IPS DF 6.9 (cell line): ENCODE measurements at regions not wholly inside any gene's neighbourhood (a gene's known extent, or its start where the extent isn't known, plus 50 kb on each side); places are given as distances from the start of the nearest gene placed in this dataset.
"Not testable (repeated sequence)": the region's sequence is repeated elsewhere in the genome, so short reads cannot be mapped to it uniquely, and the experiment has no call there.

Experiments used
- DNase-seq: peaks from one replicate; pipeline ENCODE4 v3.0.0-alpha.2; 2013; ENCODE audit warnings: low read depth, low spot score
- H3K27ac ChIP-seq: one replicate; pipeline ENCODE4 v1.5.1; 2013; ENCODE audit warnings: low read length, control low read depth
- H3K27me3 ChIP-seq: 2 replicates; pipeline ENCODE4 v1.6.1; 2013; ENCODE audit warnings: mild to moderate bottlenecking, low read length; ENCODE audit not compliant: control insufficient read depth, insufficient read depth
- H3K36me3 ChIP-seq: 2 replicates; pipeline ENCODE4 v1.6.1; 2013; ENCODE audit warnings: low read length; ENCODE audit not compliant: control insufficient read depth, insufficient read depth
- H3K4me1 ChIP-seq: 2 replicates; pipeline ENCODE4 v1.6.1; 2013; ENCODE audit warnings: low read length; ENCODE audit not compliant: control insufficient read depth, insufficient read depth
- H3K4me3 ChIP-seq: 2 replicates; pipeline ENCODE4 v1.5.1; 2013; ENCODE audit warnings: mild to moderate bottlenecking, low read length
- H3K9me3 ChIP-seq: 2 replicates; pipeline ENCODE4 v1.6.1; 2013; ENCODE audit warnings: low read length, inconsistent platforms; ENCODE audit not compliant: control insufficient read depth, insufficient read depth
- WGBS: extraction: QIAGEN DNeasy Blood & Tissue Kit; methylation state at CpG from one replicate; pipeline ENCODE4 v1.1.7; 2013; ENCODE audit warnings: mixed read lengths, missing lambda C conversion rate; ENCODE audit not compliant: insufficient read length, insufficient coverage; 5-methylcytosine and 5-hydroxymethylcytosine counted together

DNA sequence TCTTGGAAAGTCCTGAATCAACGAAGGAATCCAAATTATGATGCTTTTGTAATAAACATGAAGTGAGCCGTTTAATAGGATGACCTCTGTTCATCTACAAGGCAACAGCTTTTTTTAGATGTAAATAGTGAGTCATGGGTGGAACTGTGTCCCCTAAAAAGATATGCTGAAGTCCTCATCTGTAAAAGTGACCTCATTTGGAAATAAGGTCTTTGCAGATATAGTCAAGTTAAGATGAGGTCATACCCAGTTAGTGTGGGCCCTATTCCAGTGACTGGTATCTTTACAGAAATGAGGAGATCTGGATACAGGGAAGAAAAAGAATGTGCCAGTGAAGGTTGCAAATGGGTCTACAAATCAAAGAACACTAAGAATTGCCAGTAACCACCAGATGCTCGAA lies 1287.3 kb upstream of the ADGRL4 start:
- Histone ChIP-seq H3K36me3 (no peaks in the 10 kb centered on the region), H3K9me3 (no peaks in the 10 kb centered on the region), H3K4me1 (no peaks in the 10 kb centered on the region), H3K27ac (no peak overlapping the region), H3K4me3 (no peak overlapping the region), H3K27me3 (no peaks in the 10 kb centered on the region)
- no CpG with 5 or more reads among the region's 3 CpGs for WGBS
- DNase-seq: no peak

GRCh38 chr1:80288750-80289149 lies 1282.2 kb upstream of the ADGRL4 start:
- not testable (repeated sequence) for DNase-seq, H3K4me1 ChIP-seq, H3K27me3 ChIP-seq, H3K9me3 ChIP-seq, H3K4me3 ChIP-seq, H3K27ac ChIP-seq, H3K36me3 ChIP-seq
- no CpG with 5 or more reads among the region's 3 CpGs for WGBS

DNA sequence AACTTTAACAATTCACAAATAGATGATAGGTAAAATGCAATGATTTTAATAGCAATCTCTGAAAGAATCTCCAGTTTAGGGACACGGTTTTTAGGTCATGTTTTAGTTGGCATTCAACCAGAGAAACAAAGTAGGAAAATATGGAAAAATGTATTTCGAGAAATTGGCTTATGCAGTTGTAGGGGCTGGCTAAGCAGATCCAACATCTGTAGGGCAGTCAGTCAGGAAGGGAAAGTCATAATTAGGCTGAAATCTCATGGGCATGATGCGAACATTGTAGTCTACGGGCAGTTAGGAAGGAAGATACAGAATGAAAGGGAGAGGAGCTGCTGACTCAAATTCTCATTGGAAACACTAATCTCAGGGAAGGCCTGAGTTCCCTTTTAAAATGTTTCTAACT lies 1276.0 kb upstream of the ADGRL4 start:
- Histone ChIP-seq H3K36me3 (no peaks in the 10 kb centered on the region), H3K27me3 (no peaks in the 10 kb centered on the region), H3K4me3 (no peak overlapping the region), H3K9me3 (no peaks in the 10 kb centered on the region), H3K4me1 (no peaks in the 10 kb centered on the region), H3K27ac (no peak overlapping the region)
- no peak for DNase-seq
- no CpG with 5 or more reads among the region's 4 CpGs for WGBS

GRCh38 chr1:80278936-80279335 lies 1272.4 kb upstream of the ADGRL4 start:
- Histone ChIP-seq H3K27me3 (no peaks in the 10 kb centered on the region), H3K9me3 (no peaks in the 10 kb centered on the region), H3K4me1 (no peaks in the 10 kb centered on the region), H3K4me3 (no peak overlapping the region), H3K36me3 (no peaks in the 10 kb centered on the region), H3K27ac (no peak overlapping the region)
- DNase-seq: no peak

GRCh38 chr1:80274256-80274655 lies 1267.7 kb upstream of the ADGRL4 start:
- H3K27ac ChIP-seq: no peak overlapping the region
- WGBS: no CpG with 5 or more reads among the region's 4 CpGs
- DNase-seq: no peak
- H3K4me3 ChIP-seq: no peak overlapping the region
- H3K9me3 ChIP-seq: no peaks in the 10 kb centered on the region
- no peaks in the 10 kb centered on the region for H3K27me3 ChIP-seq
- no peaks in the 10 kb centered on the region for H3K36me3 ChIP-seq
- H3K4me1 ChIP-seq: no peaks in the 10 kb centered on the region

GRCh38 chr1:80272495-80272894 lies 1266.0 kb upstream of the ADGRL4 start:
- H3K4me3 ChIP-seq: no peak overlapping the region
- no peaks in the 10 kb centered on the region for H3K36me3 ChIP-seq
- H3K27me3 ChIP-seq: no peaks in the 10 kb centered on the region
- H3K27ac ChIP-seq: no peak overlapping the region
- no CpG with 5 or more reads among the region's 2 CpGs for WGBS
- H3K4me1 ChIP-seq: no peaks in the 10 kb centered on the region
- H3K9me3 ChIP-seq: no peaks in the 10 kb centered on the region
- no peak for DNase-seq

- Histone ChIP-seq H3K36me3 (no peaks in the 10 kb centered on the region), H3K27me3 (no peaks in the 10 kb centered on the region), H3K27ac (no peak overlapping the region), H3K4me1 (no peaks in the 10 kb centered on the region), H3K4me3 (no peak overlapping the region), H3K9me3 (no peaks in the 10 kb centered on the region)
- no peak for DNase-seq
- no CpG with 5 or more reads among the region's 1 CpG for WGBS
Observed at GRCh38 chr1:80258659-80259058, 1252.1 kb upstream of the ADGRL4 start.

DNA sequence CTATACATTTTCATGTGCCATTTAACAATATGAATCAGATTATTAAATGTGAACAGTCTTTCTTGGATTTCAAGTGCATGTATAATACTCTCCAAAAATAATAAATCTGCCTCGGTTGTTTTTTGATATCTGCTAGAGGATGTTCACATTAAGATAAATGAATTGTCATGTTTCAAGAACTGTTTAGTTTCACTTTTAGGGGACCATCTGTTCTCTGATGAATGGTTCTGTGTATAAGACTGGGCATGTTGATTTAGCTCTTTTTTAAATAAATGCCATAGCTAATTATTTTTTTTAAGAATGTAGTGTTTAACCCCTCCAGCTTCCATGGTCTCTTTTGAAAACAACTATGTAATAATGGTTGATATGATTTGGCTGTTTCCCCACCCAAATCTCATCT lies 1245.1 kb upstream of the ADGRL4 start:
- no peak for DNase-seq
- WGBS: no CpG with 5 or more reads among the region's 1 CpG
- H3K36me3 ChIP-seq: no peaks in the 10 kb centered on the region
- no peaks in the 10 kb centered on the region for H3K4me1 ChIP-seq
- no peaks in the 10 kb centered on the region for H3K9me3 ChIP-seq
- H3K27me3 ChIP-seq: no peaks in the 10 kb centered on the region
- no peak overlapping the region for H3K4me3 ChIP-seq
- no peak overlapping the region for H3K27ac ChIP-seq

DNA sequence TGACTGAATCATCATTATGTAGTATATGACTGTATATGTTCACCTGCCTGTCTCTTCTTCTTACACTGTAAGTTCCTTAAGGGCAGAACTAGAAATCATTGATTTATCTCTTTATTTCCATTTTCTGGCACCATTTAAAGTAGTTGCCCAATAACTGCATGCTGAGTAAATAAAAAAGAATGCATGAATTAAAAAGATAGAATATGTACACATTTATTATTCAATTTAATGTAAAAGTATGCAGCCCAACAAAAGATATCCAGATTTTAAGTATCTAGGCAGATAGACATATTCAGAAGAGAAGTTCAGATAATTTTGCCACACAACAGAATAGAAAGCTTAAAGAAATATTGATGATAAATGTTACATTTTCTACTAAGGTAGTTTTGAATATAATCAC lies 1244.6 kb upstream of the ADGRL4 start:
- Histone ChIP-seq H3K9me3 (no peaks in the 10 kb centered on the region), H3K27me3 (no peaks in the 10 kb centered on the region), H3K4me3 (no peak overlapping the region), H3K4me1 (no peaks in the 10 kb centered on the region), H3K27ac (no peak overlapping the region), H3K36me3 (no peaks in the 10 kb centered on the region)
- DNase-seq: no peak

GRCh38 chr1:80250573-80251168 lies 1244.1 kb upstream of the ADGRL4 start:
- Histone ChIP-seq H3K4me3 (no peak overlapping the region), H3K36me3 (no peaks in the 10 kb centered on the region), H3K27ac (no peak overlapping the region), H3K4me1 (no peaks in the 10 kb centered on the region), H3K9me3 (no peaks in the 10 kb centered on the region), H3K27me3 (no peaks in the 10 kb centered on the region)
- 100% methylated on average over 1 of the region's 3 CpGs for WGBS
- no peak for DNase-seq

- WGBS: no CpG with 5 or more reads among the region's 1 CpG
- Histone ChIP-seq H3K27ac (no peak overlapping the region), H3K27me3 (no peaks in the 10 kb centered on the region), H3K4me1 (no peaks in the 10 kb centered on the region), H3K36me3 (no peaks in the 10 kb centered on the region), H3K4me3 (no peak overlapping the region), H3K9me3 (no peaks in the 10 kb centered on the region)
- no peak for DNase-seq
Observed at GRCh38 chr1:80249699-80250098, 1243.2 kb upstream of the ADGRL4 start.
